Activated naive CD8-positive, alpha-beta T cell treated with anti-CD3 and anti-CD28 coated beads, Interleukin-2, amount 10 ng/mL, durations not matched to agents 7 days and 5 days (primary cell): ENCODE measurements at regions not wholly inside any gene's neighbourhood (a gene's known extent, or its start where the extent isn't known, plus 50 kb on each side); places are given as distances from the start of the nearest gene placed in this dataset.

Experiments
- ATAC-seq: fragments of 150-1000 bp; cut with Tn5 transposase; one replicate; pipeline ENCODE4 v1.10.0; 2021; ENCODE audit warnings: low read depth, moderate library complexity
- POLR2A ChIA-PET: fragments of 350-600 bp; sonication (Branson Sonifier 250); formaldehyde crosslinking; loops from one replicate; lab custom pipeline; 2021; ENCODE audit warnings: antibody characterized with exemption; lab: Charles Lee
- DNase-seq: peaks from one replicate; pipeline ENCODE4 v3.0.0; 2021
- H3K27ac Mint-ChIP-seq: one replicate; pipeline ENCODE4 v1.8.0; 2022; ENCODE audit warnings: mild to moderate bottlenecking, mixed read lengths
- H3K27me3 Mint-ChIP-seq: one replicate; pipeline ENCODE4 v1.8.0; 2022; ENCODE audit warnings: mild to moderate bottlenecking, moderate library complexity, mixed read lengths
- H3K36me3 Mint-ChIP-seq: one replicate; pipeline ENCODE4 v1.8.0; 2021; ENCODE audit warnings: mild to moderate bottlenecking, mixed read lengths
- H3K4me1 Mint-ChIP-seq: one replicate; pipeline ENCODE4 v1.8.0; 2021; ENCODE audit warnings: mixed read lengths
- H3K4me3 Mint-ChIP-seq: one replicate; pipeline ENCODE4 v1.8.0; 2022; ENCODE audit warnings: mild to moderate bottlenecking, moderate library complexity, mixed read lengths
- H3K9me3 Mint-ChIP-seq: one replicate; pipeline ENCODE4 v1.8.0; 2021; ENCODE audit warnings: mixed read lengths

DNA sequence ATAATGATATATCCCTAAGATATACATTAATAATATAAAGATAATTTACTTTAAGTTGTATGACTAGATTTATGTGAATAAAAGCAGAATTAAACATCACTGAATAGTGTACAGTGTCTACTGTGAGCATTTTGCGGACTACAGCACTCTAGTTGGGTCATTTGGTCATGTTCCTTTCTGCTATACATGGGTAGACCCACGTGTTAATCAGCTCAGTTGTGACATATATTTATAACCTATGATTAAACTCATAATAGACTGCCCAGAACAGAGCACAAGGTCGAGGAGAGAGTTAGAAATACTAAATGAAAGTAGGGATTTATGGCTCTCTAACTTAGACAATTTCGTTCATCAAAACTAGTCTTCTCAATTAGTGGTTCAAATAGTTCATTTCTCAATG is 852.7 kb downstream of the EPHA7 start:
- Mint-ChIP-seq H3K27ac (no peak overlapping the region), H3K4me3 (no peak overlapping the region), H3K4me1 (no peaks in the 10 kb centered on the region), H3K9me3 (no peaks in the 10 kb centered on the region), H3K36me3 (no peaks in the 10 kb centered on the region), H3K27me3 (no peaks in the 10 kb centered on the region)
- DNase-seq (no peak), ATAC-seq (no peak)
- POLR2A ChIA-PET, result no interaction called here

DNA sequence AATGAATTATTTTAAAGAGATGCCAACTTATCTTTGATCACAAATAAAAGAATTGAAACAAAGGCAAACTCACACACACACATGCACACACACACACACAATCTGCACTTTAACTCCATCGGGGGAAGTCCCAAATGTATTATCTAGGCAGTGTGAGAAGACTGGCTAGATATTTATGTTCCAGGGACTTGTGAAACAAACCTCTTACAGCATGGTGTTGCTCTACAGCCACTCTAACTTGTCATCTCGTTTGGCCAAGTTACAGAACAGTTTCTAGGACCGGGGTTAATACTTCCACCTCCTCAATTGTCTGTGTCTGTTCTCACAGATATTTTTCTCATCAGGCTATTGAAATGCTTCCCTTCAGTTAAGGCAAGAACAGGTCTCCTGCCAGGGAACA is 855.0 kb downstream of the EPHA7 start:
- DNase-seq, result no peak
- POLR2A ChIA-PET, result no interaction called here
- H3K9me3 Mint-ChIP-seq, result no peaks in the 10 kb centered on the region
- ATAC-seq, result no peak
- no peaks in the 10 kb centered on the region for H3K27me3 Mint-ChIP-seq
- H3K4me1 Mint-ChIP-seq, result no peaks in the 10 kb centered on the region
- no peak overlapping the region for H3K4me3 Mint-ChIP-seq
- no peak overlapping the region for H3K27ac Mint-ChIP-seq
- no peaks in the 10 kb centered on the region for H3K36me3 Mint-ChIP-seq

GRCh38 chr6:92559611-92560010 is 859.7 kb downstream of the EPHA7 start:
- H3K4me3 Mint-ChIP-seq, result no peak overlapping the region
- H3K4me1 Mint-ChIP-seq, result no peaks in the 10 kb centered on the region
- DNase-seq (no peak), ATAC-seq (no peak)
- H3K27me3 Mint-ChIP-seq, result no peaks in the 10 kb centered on the region
- H3K9me3 Mint-ChIP-seq, result no peaks in the 10 kb centered on the region
- no peak overlapping the region for H3K27ac Mint-ChIP-seq
- POLR2A ChIA-PET, result no interaction called here
- H3K36me3 Mint-ChIP-seq, result no peaks in the 10 kb centered on the region

GRCh38 chr6:92559003-92559402 is 860.4 kb downstream of the EPHA7 start:
- H3K4me1 Mint-ChIP-seq, result no peaks in the 10 kb centered on the region
- no peaks in the 10 kb centered on the region for H3K36me3 Mint-ChIP-seq
- H3K9me3 Mint-ChIP-seq, result no peaks in the 10 kb centered on the region
- H3K27ac Mint-ChIP-seq, result no peak overlapping the region
- no peaks in the 10 kb centered on the region for H3K27me3 Mint-ChIP-seq
- DNase-seq (no peak), ATAC-seq (no peak)
- no peak overlapping the region for H3K4me3 Mint-ChIP-seq
- POLR2A ChIA-PET, result no interaction called here

DNA sequence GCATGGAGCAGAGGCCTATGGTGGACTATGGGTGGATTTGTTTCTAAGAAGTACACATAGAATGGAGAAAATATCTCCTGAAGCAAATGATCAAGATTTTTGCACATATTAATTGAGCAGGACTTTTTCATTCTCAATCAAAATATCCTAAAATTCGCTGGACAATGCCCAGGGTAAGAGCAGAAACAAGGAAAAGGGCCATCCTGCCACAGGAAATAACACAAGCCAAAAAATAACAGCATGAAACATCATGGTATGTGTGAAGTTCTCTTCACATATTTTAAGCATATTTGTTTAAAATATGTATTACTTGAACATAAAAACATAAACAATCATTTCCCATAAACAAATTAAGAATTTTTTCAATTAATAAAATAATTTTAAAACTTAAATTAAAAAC is 868.9 kb downstream of the EPHA7 start:
- no peak overlapping the region for H3K4me3 Mint-ChIP-seq
- H3K27ac Mint-ChIP-seq, result no peak overlapping the region
- no peaks in the 10 kb centered on the region for H3K36me3 Mint-ChIP-seq
- H3K9me3 Mint-ChIP-seq, result peaks cover 2% of the 10 kb centered on the region
- no peaks in the 10 kb centered on the region for H3K27me3 Mint-ChIP-seq
- POLR2A ChIA-PET, result no interaction called here
- H3K4me1 Mint-ChIP-seq, result no peaks in the 10 kb centered on the region
- DNase-seq, result no peak
- no peak for ATAC-seq

DNA sequence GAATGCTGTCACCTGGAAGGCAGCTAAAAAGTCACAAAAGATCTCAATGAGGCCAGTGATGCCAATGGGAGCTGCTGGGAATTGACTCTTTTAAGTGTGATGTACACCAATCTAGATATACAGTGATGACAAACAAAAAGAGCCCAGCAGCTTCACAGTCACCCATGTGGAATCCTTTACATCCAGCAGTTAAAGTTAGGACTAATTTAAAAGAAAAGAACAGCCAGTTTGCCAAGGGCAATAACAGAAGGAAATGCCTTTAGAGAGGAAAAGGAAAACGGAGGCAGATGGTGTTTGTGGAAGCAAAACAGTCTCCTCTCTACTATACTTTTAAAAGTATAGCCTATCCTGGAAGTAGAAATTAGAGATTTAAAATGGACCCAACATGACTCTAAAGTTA is 873.5 kb downstream of the EPHA7 start:
- no peak overlapping the region for H3K27ac Mint-ChIP-seq
- no peaks in the 10 kb centered on the region for H3K27me3 Mint-ChIP-seq
- H3K36me3 Mint-ChIP-seq, result no peaks in the 10 kb centered on the region
- DNase-seq, result no peak
- peaks cover 2% of the 10 kb centered on the region for H3K9me3 Mint-ChIP-seq
- POLR2A ChIA-PET, result no interaction called here
- no peaks in the 10 kb centered on the region for H3K4me1 Mint-ChIP-seq
- H3K4me3 Mint-ChIP-seq, result no peak overlapping the region
- no peak for ATAC-seq

DNA sequence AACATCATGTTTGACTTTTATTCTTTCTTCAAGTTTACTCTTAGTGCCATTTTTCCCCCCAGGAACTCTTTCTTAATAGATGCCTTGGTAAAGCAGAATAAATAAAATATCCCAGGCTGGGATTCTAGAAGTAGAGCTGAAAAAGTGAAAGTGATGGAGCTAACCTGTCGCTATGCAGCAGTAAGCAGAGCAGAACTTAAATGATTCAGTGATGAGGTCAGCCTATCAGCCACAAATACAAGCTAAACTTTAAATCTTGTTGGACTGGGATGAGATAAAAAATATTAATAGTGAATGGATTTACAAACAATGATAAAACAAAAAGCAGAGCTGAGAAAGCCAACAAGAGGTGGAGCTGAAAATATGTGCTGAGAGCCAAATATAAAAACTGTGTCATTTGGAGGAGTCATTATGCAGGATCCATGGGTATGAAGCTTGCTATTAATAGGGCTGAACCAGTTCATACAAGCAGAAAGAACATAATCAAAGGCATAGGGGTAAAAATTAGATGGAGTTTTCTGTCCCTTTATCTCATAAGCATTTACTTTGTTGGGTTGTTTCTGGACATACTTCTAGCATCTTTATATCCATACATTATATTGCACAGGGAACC is 877.8 kb downstream of the EPHA7 start:
- DNase-seq, result no peak
- no peak for ATAC-seq
- H3K36me3 Mint-ChIP-seq, result no peaks in the 10 kb centered on the region
- no peak overlapping the region for H3K4me3 Mint-ChIP-seq
- H3K27ac Mint-ChIP-seq, result no peak overlapping the region
- H3K27me3 Mint-ChIP-seq, result no peaks in the 10 kb centered on the region
- H3K4me1 Mint-ChIP-seq, result no peaks in the 10 kb centered on the region
- no peaks in the 10 kb centered on the region for H3K9me3 Mint-ChIP-seq
- POLR2A ChIA-PET, result no interaction called here

DNA sequence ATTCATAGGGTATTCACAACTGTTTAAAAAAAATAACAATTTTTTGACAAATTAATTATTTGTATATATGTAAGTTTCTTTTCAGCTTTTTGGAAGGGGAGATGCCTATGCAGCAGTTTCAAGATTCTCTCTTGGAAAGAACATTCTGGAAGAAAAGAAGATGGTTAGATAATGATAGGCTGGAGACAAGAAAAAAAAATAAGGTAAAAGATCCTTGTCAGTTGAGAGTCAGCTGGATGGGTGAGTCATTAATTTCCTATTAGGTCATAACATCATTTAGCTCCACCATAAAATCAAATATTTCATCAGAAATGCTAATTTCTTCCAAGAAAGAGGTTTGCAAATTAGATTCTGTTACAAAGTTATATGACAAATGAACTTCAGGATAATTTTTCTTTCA is 880.4 kb downstream of the EPHA7 start:
- no peaks in the 10 kb centered on the region for H3K9me3 Mint-ChIP-seq

DNA sequence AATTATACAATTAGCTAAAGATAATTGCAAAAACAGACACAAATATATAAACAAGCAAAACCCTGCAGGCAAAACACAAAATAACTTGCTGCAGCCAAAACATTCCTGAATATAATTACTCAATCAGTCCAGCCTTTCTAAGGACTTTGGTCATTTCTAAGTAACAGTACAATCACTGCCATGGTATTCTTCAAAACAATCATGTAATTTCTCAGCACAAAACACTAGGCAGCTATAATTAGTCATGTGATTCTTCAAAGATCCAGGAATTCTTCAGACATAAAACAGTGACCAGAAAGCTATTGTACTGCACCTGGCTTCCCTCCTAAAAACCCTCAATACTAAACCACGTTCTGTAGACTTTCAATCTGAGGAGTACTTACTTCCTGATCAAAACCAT is 881.1 kb downstream of the EPHA7 start:
- no peaks in the 10 kb centered on the region for H3K9me3 Mint-ChIP-seq
- H3K36me3 Mint-ChIP-seq, result no peaks in the 10 kb centered on the region
- ATAC-seq, result no peak
- H3K4me1 Mint-ChIP-seq, result no peaks in the 10 kb centered on the region
- DNase-seq, result no peak
- POLR2A ChIA-PET, result no interaction called here
- no peak overlapping the region for H3K27ac Mint-ChIP-seq
- no peak overlapping the region for H3K4me3 Mint-ChIP-seq
- no peaks in the 10 kb centered on the region for H3K27me3 Mint-ChIP-seq

More for the DNA sequence above, 880.4 kb downstream of the EPHA7 start:
- ATAC-seq, result no peak
- POLR2A ChIA-PET, result no interaction called here
- no peak overlapping the region for H3K4me3 Mint-ChIP-seq
- no peaks in the 10 kb centered on the region for H3K36me3 Mint-ChIP-seq
- no peak overlapping the region for H3K27ac Mint-ChIP-seq
- H3K4me1 Mint-ChIP-seq, result no peaks in the 10 kb centered on the region
- no peaks in the 10 kb centered on the region for H3K27me3 Mint-ChIP-seq
- DNase-seq, result no peak

GRCh38 chr6:92534109-92534508 is 885.2 kb downstream of the EPHA7 start:
- Mint-ChIP-seq H3K4me3 (no peak overlapping the region), H3K4me1 (no peaks in the 10 kb centered on the region), H3K27me3 (no peaks in the 10 kb centered on the region), H3K9me3 (peaks cover 1% of the 10 kb centered on the region), H3K36me3 (no peaks in the 10 kb centered on the region), H3K27ac (no peak overlapping the region)
- DNase-seq (no peak), ATAC-seq (no peak)
- POLR2A ChIA-PET, result no interaction called here

DNA sequence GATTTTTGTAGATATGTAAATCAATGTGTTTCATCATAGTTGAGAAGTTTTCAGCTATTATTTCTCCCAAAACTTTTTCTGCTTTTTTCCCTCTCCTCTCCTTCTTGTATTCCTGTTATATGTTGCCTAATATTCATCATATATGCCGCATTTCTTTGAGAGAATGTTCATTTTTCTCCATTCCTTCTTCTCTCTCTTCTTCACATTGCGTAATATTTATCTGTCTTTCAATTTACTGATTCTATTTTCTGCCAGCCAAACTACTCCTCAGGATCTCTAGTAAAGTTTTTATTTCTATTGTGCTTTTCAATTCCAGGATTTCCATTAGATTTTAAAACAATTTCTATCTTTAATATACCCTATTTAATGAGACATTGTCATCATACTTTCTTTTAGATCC is 896.8 kb downstream of the EPHA7 start:
- no peaks in the 10 kb centered on the region for H3K27me3 Mint-ChIP-seq
- POLR2A ChIA-PET, result no interaction called here
- no peak overlapping the region for H3K4me3 Mint-ChIP-seq
- no peak for DNase-seq
- no peaks in the 10 kb centered on the region for H3K36me3 Mint-ChIP-seq
- H3K9me3 Mint-ChIP-seq, result peaks cover 2% of the 10 kb centered on the region
- H3K4me1 Mint-ChIP-seq, result no peaks in the 10 kb centered on the region
- no peak for ATAC-seq
- H3K27ac Mint-ChIP-seq, result no peak overlapping the region

DNA sequence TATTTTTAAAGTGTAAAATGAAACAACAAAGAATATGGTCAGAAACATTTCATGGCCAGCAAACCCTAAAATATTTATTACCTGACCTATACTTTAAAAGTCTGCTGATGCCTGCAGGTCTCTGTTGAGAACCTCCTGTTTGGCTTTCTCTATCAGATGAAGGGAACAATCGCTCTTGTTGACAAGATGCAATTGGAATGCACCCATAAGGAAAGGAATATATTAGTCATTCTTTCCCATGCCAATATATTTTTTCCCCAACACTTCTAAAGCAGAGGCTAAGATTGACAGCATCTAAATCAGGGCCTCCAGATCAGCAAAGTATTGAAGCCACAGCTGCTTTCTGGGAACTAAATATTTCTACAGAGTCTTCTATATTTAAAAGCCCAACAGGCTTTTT is 897.8 kb downstream of the EPHA7 start:
- H3K27me3 Mint-ChIP-seq, result no peaks in the 10 kb centered on the region
- ATAC-seq (no peak), DNase-seq (no peak)
- H3K36me3 Mint-ChIP-seq, result no peaks in the 10 kb centered on the region
- POLR2A ChIA-PET, result no interaction called here
- no peak overlapping the region for H3K27ac Mint-ChIP-seq
- no peaks in the 10 kb centered on the region for H3K4me1 Mint-ChIP-seq
- H3K4me3 Mint-ChIP-seq, result no peak overlapping the region
- peaks cover 2% of the 10 kb centered on the region for H3K9me3 Mint-ChIP-seq

GRCh38 chr6:92510137-92510536 is 909.2 kb downstream of the EPHA7 start:
- no peak overlapping the region for H3K27ac Mint-ChIP-seq
- H3K9me3 Mint-ChIP-seq, result peaks cover 10% of the 10 kb centered on the region
- no peaks in the 10 kb centered on the region for H3K27me3 Mint-ChIP-seq
- H3K4me3 Mint-ChIP-seq, result no peak overlapping the region
- H3K4me1 Mint-ChIP-seq, result no peaks in the 10 kb centered on the region
- ATAC-seq, result no peak
- no peak for DNase-seq
- no peaks in the 10 kb centered on the region for H3K36me3 Mint-ChIP-seq
- POLR2A ChIA-PET, result no interaction called here

DNA sequence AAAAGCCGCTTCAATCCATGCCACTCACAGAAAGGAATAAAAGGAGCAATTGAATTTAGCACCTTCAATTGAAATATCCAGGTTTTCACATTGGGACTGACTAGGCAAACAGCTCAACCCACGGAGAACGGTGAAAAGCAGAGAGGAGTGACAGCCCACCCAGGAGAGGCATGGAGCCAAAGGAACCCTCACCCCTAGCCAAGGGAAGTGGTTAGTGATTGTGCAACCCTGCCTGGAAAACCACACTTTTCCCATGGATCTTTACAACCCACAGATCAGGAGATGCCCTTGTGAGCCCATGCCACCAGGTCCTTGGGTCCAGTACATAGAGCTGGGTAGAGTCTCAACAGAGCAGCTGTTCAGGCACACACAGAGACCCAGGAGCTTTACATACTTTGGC is 911.8 kb downstream of the EPHA7 start:
- Mint-ChIP-seq H3K36me3 (no peaks in the 10 kb centered on the region), H3K4me3 (no peak overlapping the region), H3K9me3 (peaks cover 11% of the 10 kb centered on the region), H3K27ac (no peak overlapping the region), H3K27me3 (no peaks in the 10 kb centered on the region), H3K4me1 (no peaks in the 10 kb centered on the region)
- DNase-seq, result no peak
- POLR2A ChIA-PET, result no interaction called here
- no peak for ATAC-seq

- Mint-ChIP-seq H3K4me3 (no peak overlapping the region), H3K27me3 (no peaks in the 10 kb centered on the region), H3K9me3 (peaks cover 5% of the 10 kb centered on the region), H3K36me3 (no peaks in the 10 kb centered on the region), H3K27ac (no peak overlapping the region), H3K4me1 (no peaks in the 10 kb centered on the region)
- ATAC-seq (no peak), DNase-seq (no peak)
- POLR2A ChIA-PET, result no interaction called here
Observed at GRCh38 chr6:92504509-92504908, 914.9 kb downstream of the EPHA7 start.
